ENCODE measurements at regions not wholly inside any gene's neighbourhood (a gene's known extent, or its start where the extent isn't known, plus 50 kb on each side); places are given as distances from the start of the nearest gene placed in this dataset.

DNA sequence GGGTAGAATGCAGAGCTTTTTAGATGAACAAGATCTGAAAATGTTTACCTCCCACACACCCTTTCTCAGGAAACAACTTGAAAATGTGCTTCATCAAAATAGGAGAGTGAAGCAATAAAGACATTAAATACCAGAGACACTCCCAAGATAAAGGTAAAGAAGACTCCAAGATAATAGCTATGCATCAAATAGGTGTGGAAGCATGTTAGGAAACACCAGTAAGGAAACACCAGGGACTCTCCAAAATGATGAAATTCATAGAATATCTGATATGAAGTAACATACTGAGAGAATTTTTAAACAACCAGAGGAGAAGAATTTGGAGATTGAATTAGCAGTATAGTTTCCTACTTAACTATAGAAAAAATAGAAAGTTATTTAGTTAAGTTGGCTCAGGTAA is 57.0 kb downstream of the OR10A6 start:
- TF ChIP-seq EZH2 (IDR thresholded peaks at IDR 0.05; ENCODE audit: low read depth, low read length, severe bottlenecking): no peak
- no peak for TF ChIP-seq CEBPB (IDR thresholded peaks at IDR 0.05; ENCODE audit: low read depth, low read length)
- no peak for TF ChIP-seq RAD21 (IDR thresholded peaks at IDR 0.05 in 1 of 2, conservative IDR thresholded peaks at IDR 0.05 in 1 of 2; ENCODE audit: low read depth in 2 of 2, low read length in 2 of 2)
- TF ChIP-seq, protein P1, sequence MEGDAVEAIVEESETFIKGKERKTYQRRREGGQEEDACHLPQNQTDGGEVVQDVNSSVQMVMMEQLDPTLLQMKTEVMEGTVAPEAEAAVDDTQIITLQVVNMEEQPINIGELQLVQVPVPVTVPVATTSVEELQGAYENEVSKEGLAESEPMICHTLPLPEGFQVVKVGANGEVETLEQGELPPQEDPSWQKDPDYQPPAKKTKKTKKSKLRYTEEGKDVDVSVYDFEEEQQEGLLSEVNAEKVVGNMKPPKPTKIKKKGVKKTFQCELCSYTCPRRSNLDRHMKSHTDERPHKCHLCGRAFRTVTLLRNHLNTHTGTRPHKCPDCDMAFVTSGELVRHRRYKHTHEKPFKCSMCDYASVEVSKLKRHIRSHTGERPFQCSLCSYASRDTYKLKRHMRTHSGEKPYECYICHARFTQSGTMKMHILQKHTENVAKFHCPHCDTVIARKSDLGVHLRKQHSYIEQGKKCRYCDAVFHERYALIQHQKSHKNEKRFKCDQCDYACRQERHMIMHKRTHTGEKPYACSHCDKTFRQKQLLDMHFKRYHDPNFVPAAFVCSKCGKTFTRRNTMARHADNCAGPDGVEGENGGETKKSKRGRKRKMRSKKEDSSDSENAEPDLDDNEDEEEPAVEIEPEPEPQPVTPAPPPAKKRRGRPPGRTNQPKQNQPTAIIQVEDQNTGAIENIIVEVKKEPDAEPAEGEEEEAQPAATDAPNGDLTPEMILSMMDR (IDR thresholded peaks at IDR 0.05; ENCODE audit: control extremely low read depth in 1 of 3, insufficient read depth in 1 of 3, low read depth in 1 of 3, low read length in 3 of 3): no peak
- no peak for TF ChIP-seq SP4 (IDR thresholded peaks at IDR 0.05; ENCODE audit: low read length)
- no peak for TF ChIP-seq JUND (IDR thresholded peaks at IDR 0.05; ENCODE audit: low read length)
- TF ChIP-seq POLR2A (IDR thresholded peaks at IDR 0.05; ENCODE audit: control extremely low read depth in 1 of 2, low read depth in 2 of 2, low read length in 2 of 2): no peak
- TF ChIP-seq TAF1 (IDR thresholded peaks at IDR 0.05; ENCODE audit: low read depth, low read length): no peak
- TF ChIP-seq EGR1 (IDR thresholded peaks at IDR 0.05; ENCODE audit: borderline replicate concordance, low read depth, low read length): no peak
- TF ChIP-seq SUZ12 (IDR thresholded peaks at IDR 0.05; ENCODE audit: low read length): no peak

Data from H1 (cell line).